NCI-H1694 treated with DMSO at 0.1 percent for 48 hours (cell line): ENCODE measurements at regions not wholly inside any gene's neighbourhood (a gene's known extent, or its start where the extent isn't known, plus 50 kb on each side); places are given as distances from the start of the nearest gene placed in this dataset.

Source experiments
- DNase-seq: peaks from one replicate; lab custom pipeline; 2025; lab: John Stamatoyannopoulos, UW

DNA sequence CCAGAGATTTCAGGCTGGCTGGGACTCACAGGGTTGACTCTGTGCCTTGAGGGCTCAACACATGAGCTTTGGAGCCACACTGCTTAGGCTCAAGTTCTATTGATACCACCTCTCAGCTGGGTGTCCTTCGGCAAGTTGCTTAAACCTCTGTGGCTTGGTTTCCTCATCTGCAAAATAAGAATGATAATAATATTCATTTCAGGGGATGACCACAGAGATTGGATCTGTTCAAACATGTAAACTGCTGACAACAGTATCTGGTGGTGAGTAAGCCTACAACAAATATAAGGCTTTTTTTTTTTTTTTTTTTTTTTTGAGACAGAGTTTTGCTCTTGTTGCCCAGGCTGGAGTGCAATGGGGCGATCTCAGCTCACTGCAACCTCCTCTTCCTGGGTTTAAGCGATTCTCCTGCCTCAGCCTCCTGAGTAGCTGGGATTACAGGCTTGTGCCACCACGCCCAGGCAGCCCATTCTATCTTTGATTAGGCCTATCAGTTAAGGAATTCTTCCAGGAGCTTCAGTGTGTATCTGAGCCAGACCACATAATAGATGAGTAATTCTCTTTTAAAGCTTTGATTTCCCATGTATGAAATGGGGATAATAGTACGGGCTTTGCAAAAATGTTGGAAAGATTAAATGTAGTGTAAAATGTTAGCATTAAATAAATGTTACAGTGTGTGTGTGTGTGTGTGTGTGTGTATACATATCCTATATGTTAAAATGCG is 437.6 kb downstream of the PRDM2 start:
- DNase-seq, result no peak

DNA sequence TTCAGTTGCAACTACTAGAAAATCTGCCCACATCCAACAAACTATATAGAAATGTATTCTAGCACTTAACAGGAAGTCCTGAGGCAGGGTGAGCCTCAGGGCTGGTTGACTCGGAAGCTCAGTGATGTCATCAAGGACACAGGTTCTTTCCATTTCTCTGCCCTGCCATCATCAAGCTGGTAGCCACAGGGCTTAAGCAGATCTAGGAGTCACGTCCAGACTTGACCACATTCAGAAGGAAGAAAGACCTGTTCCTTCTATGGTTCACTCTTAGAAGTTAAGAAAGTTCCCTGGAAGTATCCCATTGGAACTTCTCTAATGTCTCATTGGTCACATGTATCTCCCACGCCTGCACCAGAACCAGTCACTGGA is 438.1 kb downstream of the PRDM2 start:
- DNase-seq, result no peak

DNA sequence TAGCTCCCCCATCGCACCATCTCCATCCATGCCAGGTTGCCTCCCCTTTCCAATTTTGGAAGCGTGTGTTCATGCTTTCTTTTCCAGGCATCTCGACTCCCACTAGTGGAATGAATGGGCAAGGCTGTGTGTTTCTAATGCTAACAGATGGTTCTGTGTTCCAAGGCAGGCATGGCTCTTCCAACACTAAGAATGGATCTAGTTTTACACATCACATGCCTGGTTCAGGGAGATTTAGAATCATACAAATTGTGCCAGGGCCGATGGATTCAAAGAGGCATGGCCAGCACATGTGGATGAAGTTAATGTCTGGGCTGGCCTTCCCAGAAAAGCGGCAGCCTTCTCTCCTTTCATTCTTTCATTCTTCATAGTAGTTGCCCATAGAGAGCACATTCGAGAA is 438.7 kb downstream of the PRDM2 start:
- DNase-seq, result peak; percentile 23

GRCh38 chr1:14140831-14141401 is 440.9 kb downstream of the PRDM2 start:
- peak; percentile 4 for DNase-seq

DNA sequence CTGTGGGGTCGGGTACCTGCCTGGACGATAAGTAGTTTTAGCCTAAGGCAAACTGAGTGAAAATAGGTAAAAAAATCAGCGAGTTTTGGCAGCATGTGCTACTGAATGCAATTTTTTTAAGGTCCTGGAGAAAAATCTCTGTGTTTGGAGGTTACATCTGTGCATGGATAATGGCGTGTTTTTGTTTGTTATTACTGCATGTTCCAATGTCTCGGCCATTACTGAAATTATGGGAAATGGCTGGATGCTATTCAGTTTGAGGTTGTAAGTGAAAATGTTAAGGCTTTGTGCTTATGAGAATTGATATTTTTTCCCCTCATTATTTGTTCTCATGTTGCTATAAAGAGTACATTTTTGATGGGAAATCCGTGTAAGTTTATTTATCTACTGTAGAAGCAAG is 441.7 kb downstream of the PRDM2 start:
- DNase-seq, result no peak

GRCh38 chr1:14142397-14143100 is 442.6 kb downstream of the PRDM2 start:
- no peak for DNase-seq

- DNase-seq, result no peak
Measured at GRCh38 chr1:14143777-14144176, 443.8 kb downstream of the PRDM2 start.

DNA sequence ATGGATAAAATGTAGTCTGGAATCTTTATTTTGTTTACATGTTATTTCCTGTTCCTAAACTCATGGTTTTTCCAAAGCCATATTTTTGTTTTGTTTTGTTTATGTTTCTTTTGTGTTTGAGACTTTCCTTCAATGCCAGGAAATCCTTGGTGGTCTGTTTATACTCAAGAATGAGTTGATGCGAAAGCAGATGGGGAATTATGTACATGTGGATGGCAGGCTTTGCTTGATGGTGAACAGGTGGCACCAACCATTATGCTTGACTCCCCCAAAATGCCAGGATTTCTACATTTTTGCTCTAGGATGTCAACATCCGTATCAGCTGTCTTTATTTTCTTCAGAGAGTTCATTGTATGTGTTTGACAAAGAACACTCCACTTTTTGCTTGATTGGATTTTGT is 448.5 kb downstream of the PRDM2 start:
- no peak for DNase-seq

DNA sequence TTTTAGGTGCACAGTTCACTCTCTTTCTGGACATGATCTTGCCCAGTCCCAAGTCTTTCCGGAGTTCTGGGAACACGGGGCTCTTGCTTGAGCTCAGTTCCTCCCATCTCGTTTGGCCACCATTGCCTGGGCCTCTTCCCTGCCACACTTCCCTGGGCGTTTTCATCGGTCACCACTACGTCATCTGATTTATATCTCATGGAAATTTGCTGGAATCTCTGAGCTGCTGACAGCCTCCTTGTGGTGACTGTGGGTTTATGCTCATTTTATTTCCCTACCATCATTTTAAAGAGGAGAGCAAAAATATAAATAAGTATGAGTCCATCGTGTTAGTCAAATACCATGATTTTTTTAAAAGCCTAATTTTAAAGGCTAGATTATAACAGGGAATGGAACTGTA is 449.1 kb upstream of the KAZN start:
- no peak for DNase-seq

GRCh38 chr1:14156543-14156942 is 441.9 kb upstream of the KAZN start:
- DNase-seq, result no peak

DNA sequence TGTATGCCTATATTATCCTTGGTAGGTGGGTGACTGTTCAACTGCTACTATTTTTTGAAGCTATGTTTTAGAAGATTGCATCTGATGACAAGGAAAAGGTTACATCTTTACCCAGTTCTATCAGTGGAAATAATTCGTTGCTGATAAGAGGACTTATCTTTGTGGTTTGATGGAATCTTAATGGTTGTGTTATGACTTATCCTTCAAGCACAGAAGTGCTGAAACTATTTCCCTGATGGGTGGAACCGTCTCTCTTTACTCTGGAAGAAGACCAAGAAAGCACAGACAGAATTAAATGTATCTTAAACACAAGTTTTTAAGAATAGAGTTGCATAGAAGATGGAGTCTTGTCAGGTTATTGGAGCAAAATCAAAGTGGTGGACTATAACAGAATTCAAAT is 437.7 kb upstream of the KAZN start:
- DNase-seq, result no peak

GRCh38 chr1:14163246-14163645 is 435.2 kb upstream of the KAZN start:
- no peak for DNase-seq

GRCh38 chr1:14165371-14165801 is 433.1 kb upstream of the KAZN start:
- no peak for DNase-seq

GRCh38 chr1:14167884-14168283 is 430.6 kb upstream of the KAZN start:
- no peak for DNase-seq

DNA sequence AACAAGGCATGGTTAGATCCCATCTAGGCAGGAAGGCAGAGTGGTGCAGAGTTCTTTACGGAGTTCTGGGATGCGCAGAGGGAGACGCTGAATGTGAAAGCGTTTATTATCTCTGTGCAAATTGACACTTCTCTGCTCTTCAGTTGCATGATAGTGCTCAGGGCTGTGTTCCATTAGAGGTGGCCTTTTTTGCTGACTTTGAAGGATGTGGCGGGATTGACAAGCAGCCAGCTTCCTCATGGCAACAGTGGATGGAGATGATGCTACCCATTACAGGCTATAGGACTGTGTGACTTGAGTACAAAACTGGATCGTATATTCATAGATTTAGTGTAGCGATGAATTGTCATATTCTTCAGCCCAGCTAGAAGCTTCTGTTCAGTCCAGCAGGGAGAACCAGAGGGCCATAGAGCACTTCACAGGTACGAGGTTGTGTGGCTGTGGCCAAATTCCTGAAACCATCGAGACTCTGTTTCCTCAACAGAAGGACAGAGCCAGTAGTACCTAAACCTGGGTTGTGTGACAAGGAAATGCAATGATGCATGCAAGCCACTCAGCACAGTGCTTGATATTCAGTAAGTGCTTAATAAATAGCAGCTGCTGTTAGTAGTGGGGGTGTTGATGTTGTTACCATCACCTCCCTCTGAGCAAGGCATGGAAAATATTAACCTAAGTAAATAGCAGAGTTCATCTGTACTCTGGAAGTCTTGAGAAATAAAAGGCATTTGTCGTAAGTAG is 430.0 kb upstream of the KAZN start:
- no peak for DNase-seq

DNA sequence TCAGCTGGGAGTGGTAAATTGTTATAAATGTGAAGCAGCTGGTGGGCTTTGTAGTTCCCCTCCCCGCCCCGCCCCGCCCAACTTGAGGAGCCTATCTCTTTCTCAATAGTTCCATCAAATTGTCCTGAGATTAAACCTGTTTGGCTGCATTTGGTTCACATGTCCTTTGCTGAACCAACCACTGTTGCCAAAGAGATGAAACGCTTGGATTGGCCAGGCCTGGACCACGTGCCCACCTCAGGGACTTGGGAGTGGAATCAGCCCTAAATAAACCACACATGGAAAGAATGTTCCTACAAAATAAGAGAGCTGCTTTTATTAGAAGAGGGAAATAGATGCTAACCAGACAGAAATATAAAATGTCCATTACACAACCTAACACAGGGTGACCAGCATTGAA is 424.9 kb upstream of the KAZN start:
- DNase-seq, result no peak

- peak; percentile 1 for DNase-seq
Measured at GRCh38 chr1:14177866-14178265, 420.6 kb upstream of the KAZN start.

- DNase-seq, result no peak
Measured at GRCh38 chr1:14180738-14181137, 417.7 kb upstream of the KAZN start.

DNA sequence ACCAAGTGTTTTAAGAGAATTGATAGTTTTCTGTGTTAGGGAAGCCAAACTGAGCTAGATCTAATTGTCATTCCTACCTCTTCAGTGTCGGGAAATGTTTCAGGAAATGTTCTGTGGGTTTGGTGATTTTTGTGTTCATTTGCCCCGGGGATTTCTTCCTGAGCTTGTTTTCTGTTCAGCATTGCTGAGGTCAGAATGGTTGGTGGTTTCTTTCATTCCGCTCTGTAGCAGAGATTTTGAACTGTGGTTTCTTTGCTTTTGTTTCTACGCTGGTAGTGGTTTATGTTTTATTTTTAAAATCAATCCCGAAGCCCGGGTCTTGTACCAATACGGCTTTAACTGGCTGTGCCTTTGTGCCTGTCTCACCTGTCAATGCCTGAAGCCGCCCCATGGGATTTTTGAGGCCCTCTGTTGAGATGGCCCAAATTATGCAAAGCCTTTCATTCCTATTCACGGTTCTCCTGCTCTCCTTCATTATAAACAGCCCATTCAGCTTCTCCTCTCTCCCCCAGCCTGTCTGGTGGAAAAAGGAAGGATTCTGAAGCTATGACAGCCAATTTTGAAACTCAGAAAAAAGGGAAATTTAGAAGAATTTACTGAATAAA is 417.2 kb upstream of the KAZN start:
- DNase-seq, result no peak

GRCh38 chr1:14182856-14183255 is 415.6 kb upstream of the KAZN start:
- no peak for DNase-seq

DNA sequence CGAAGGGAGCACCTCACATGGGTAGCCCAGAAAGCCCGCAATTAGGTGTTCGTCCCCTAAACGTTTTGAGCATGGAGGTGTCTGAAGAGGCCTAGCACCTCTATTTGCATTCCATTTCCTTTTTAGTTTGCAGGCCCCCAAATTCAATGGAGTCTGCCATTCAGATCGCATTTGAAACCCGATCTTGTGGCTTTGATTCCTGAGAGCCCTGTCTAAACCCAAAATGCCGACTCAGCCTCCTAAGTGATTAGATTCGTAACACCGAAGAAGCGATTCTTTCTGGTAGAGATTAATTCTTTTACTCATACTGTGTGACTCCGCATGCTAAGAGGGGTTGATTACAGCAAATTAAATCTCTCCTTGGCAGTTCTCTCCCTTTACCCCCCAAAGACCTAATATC is 415.2 kb upstream of the KAZN start:
- DNase-seq, result no peak

GRCh38 chr1:14184454-14184853 is 414.0 kb upstream of the KAZN start:
- DNase-seq, result peak; percentile 73
